Ectodermal cell (in vitro differentiated cells): ENCODE measurements at regions not wholly inside any gene's neighbourhood (a gene's known extent, or its start where the extent isn't known, plus 50 kb on each side); places are given as distances from the start of the nearest gene placed in this dataset.

Experiments used
- H3K27ac ChIP-seq: 2 replicates; pipeline ENCODE4 v1.7.0; 2013; ENCODE audit warnings: mild to moderate bottlenecking, low read depth, low read length; ENCODE audit not compliant: insufficient read depth, poor library complexity, severe bottlenecking
- H3K27me3 ChIP-seq: 2 replicates; pipeline ENCODE4 v1.7.0; 2013; ENCODE audit warnings: mild to moderate bottlenecking, low read length; ENCODE audit not compliant: insufficient read depth, control insufficient read depth, poor library complexity, severe bottlenecking
- H3K36me3 ChIP-seq: one replicate; pipeline ENCODE4 v1.7.0; 2013; ENCODE audit warnings: low read length; ENCODE audit not compliant: control insufficient read depth, insufficient read depth
- H3K4me1 ChIP-seq: one replicate; pipeline ENCODE4 v1.7.0; 2013; ENCODE audit warnings: low read length; ENCODE audit not compliant: control insufficient read depth, insufficient read depth
- H3K4me3 ChIP-seq: 2 replicates; pipeline ENCODE4 v1.7.0; 2013; ENCODE audit warnings: low read depth, low read length, control low read depth; ENCODE audit not compliant: insufficient read depth
- H3K9me3 ChIP-seq: 2 replicates; pipeline ENCODE4 v1.7.0; 2013; ENCODE audit warnings: mild to moderate bottlenecking, low read length, moderate library complexity; ENCODE audit not compliant: control insufficient read depth
- WGBS, 2 experiments: methylation state at CpG; one replicate each; pipeline ENCODE4 v1.1.7; 2013; ENCODE audit warnings: missing lambda C conversion rate in 2 of 2; 5-methylcytosine and 5-hydroxymethylcytosine counted together

- Histone ChIP-seq H3K4me1 (no peaks in the 10 kb centered on the region), H3K9me3 (no peaks in the 10 kb centered on the region), H3K27me3 (no peaks in the 10 kb centered on the region), H3K27ac (no peak overlapping the region), H3K4me3 (no peak overlapping the region), H3K36me3 (no peaks in the 10 kb centered on the region)
- WGBS, 2 experiments, result 89 to 91% methylated on average over 6 to 7 of the region's 7 CpGs
These were observed 540.1 kb downstream of the MAFB start for GRCh38 chr20:40148886-40149285.

GRCh38 chr20:40146071-40146470, 543.0 kb downstream of the MAFB start:
- Histone ChIP-seq H3K36me3 (no peaks in the 10 kb centered on the region), H3K27me3 (no peaks in the 10 kb centered on the region), H3K27ac (no peak overlapping the region), H3K4me1 (no peaks in the 10 kb centered on the region), H3K4me3 (no peak overlapping the region), H3K9me3 (no peaks in the 10 kb centered on the region)

- H3K27ac ChIP-seq, result no peak overlapping the region
- H3K36me3 ChIP-seq, result no peaks in the 10 kb centered on the region
- H3K27me3 ChIP-seq, result no peaks in the 10 kb centered on the region
- no peak overlapping the region for H3K4me3 ChIP-seq
- 95 to 98% methylated on average over 4 of the region's 4 CpGs for WGBS, 2 experiments
- no peaks in the 10 kb centered on the region for H3K4me1 ChIP-seq
- H3K9me3 ChIP-seq, result no peaks in the 10 kb centered on the region
These were observed 544.5 kb downstream of the MAFB start for GRCh38 chr20:40144581-40144980.

GRCh38 chr20:40134176-40134575, 554.9 kb downstream of the MAFB start:
- H3K27ac ChIP-seq, result no peak overlapping the region
- no peaks in the 10 kb centered on the region for H3K4me1 ChIP-seq
- H3K9me3 ChIP-seq, result no peaks in the 10 kb centered on the region
- no peaks in the 10 kb centered on the region for H3K27me3 ChIP-seq
- no peaks in the 10 kb centered on the region for H3K36me3 ChIP-seq
- H3K4me3 ChIP-seq, result no peak overlapping the region
- WGBS, 2 experiments, result 90 to 96% methylated on average over 1 of the region's 1 CpG

GRCh38 chr20:40120827-40121226, 568.2 kb downstream of the MAFB start:
- no peak overlapping the region for H3K27ac ChIP-seq
- WGBS, 2 experiments, result 90 to 92% methylated on average over 2 of the region's 2 CpGs
- H3K9me3 ChIP-seq, result no peaks in the 10 kb centered on the region
- no peak overlapping the region for H3K4me3 ChIP-seq
- H3K36me3 ChIP-seq, result no peaks in the 10 kb centered on the region
- no peaks in the 10 kb centered on the region for H3K27me3 ChIP-seq
- no peaks in the 10 kb centered on the region for H3K4me1 ChIP-seq

GRCh38 chr20:40111282-40111681, 577.8 kb downstream of the MAFB start:
- Histone ChIP-seq H3K9me3 (no peaks in the 10 kb centered on the region), H3K27ac (no peak overlapping the region), H3K4me3 (no peak overlapping the region), H3K4me1 (peaks cover 5% of the 10 kb centered on the region), H3K27me3 (no peaks in the 10 kb centered on the region), H3K36me3 (no peaks in the 10 kb centered on the region)
- 91 to 95% methylated on average over 5 of the region's 5 CpGs for WGBS, 2 experiments

- Histone ChIP-seq H3K9me3 (no peaks in the 10 kb centered on the region), H3K4me3 (no peak overlapping the region), H3K27ac (no peak overlapping the region), H3K36me3 (no peaks in the 10 kb centered on the region), H3K4me1 (peaks cover 5% of the 10 kb centered on the region), H3K27me3 (no peaks in the 10 kb centered on the region)
- 90 to 93% methylated on average over 4 of the region's 4 CpGs for WGBS, 2 experiments
These were observed 578.7 kb downstream of the MAFB start for GRCh38 chr20:40110311-40110831.

- H3K9me3 ChIP-seq, result no peaks in the 10 kb centered on the region
- H3K4me1 ChIP-seq, result no peaks in the 10 kb centered on the region
- 90 to 91% methylated on average over 5 of the region's 5 CpGs for WGBS, 2 experiments
- no peak overlapping the region for H3K27ac ChIP-seq
- no peaks in the 10 kb centered on the region for H3K36me3 ChIP-seq
- H3K4me3 ChIP-seq, result no peak overlapping the region
- no peaks in the 10 kb centered on the region for H3K27me3 ChIP-seq
These were observed 579.9 kb downstream of the MAFB start for GRCh38 chr20:40109136-40109535.

GRCh38 chr20:40108321-40108720, 580.7 kb downstream of the MAFB start:
- H3K36me3 ChIP-seq, result no peaks in the 10 kb centered on the region
- H3K27me3 ChIP-seq, result no peaks in the 10 kb centered on the region
- H3K27ac ChIP-seq, result no peak overlapping the region
- 90 to 93% methylated on average over 7 of the region's 7 CpGs for WGBS, 2 experiments
- no peaks in the 10 kb centered on the region for H3K4me1 ChIP-seq
- no peak overlapping the region for H3K4me3 ChIP-seq
- H3K9me3 ChIP-seq, result no peaks in the 10 kb centered on the region

- Histone ChIP-seq H3K4me1 (no peaks in the 10 kb centered on the region), H3K36me3 (no peaks in the 10 kb centered on the region), H3K4me3 (no peak overlapping the region), H3K27ac (no peak overlapping the region), H3K27me3 (no peaks in the 10 kb centered on the region), H3K9me3 (no peaks in the 10 kb centered on the region)
- WGBS, 2 experiments, result 93 to 95% methylated on average over 5 of the region's 5 CpGs
These were observed 584.1 kb downstream of the MAFB start for GRCh38 chr20:40104959-40105358.

- 91 to 98% methylated on average over 2 to 3 of the region's 3 CpGs for WGBS, 2 experiments
- Histone ChIP-seq H3K4me3 (no peak overlapping the region), H3K36me3 (no peaks in the 10 kb centered on the region), H3K27ac (no peak overlapping the region), H3K4me1 (no peaks in the 10 kb centered on the region), H3K9me3 (no peaks in the 10 kb centered on the region), H3K27me3 (no peaks in the 10 kb centered on the region)
These were observed 585.6 kb downstream of the MAFB start for GRCh38 chr20:40103420-40103819.
